SU-DHL-6 (cell line): ENCODE measurements at regions not wholly inside any gene's neighbourhood (a gene's known extent, or its start where the extent isn't known, plus 50 kb on each side); places are given as distances from the start of the nearest gene placed in this dataset.

ENCODE experiments used
- H2AFZ ChIP-seq: fragments of 200-600 bp; sonication (generic); 2 replicates; pipeline ENCODE4 v1.6.1; 2014; ENCODE audit warnings: low read depth, mild to moderate bottlenecking, moderate library complexity, mixed read lengths, antibody characterized with exemption, low read length; ENCODE audit not compliant: severe bottlenecking
- H3F3A ChIP-seq: fragments of 200-600 bp; shearing (Covaris generic); 2 replicates; pipeline ENCODE4 v1.6.0; 2016; ENCODE audit warnings: antibody characterized with exemption, mild to moderate bottlenecking; ENCODE audit not compliant: insufficient read depth
- H3K27ac ChIP-seq: fragments of 200-600 bp; sonication (generic); 2 replicates; pipeline ENCODE4 v1.5.1; 2016; ENCODE audit warnings: low read depth, mild to moderate bottlenecking, low read length, moderate library complexity, mixed read lengths
- H3K27me3 ChIP-seq: fragments of 200-600 bp; sonication (generic), shearing (Covaris generic); 2 replicates; pipeline ENCODE4 v1.6.0; 2014; ENCODE audit warnings: mild to moderate bottlenecking, low read length
- H3K36me3 ChIP-seq: fragments of 200-600 bp; sonication (generic); 2 replicates; pipeline ENCODE4 v1.6.1; 2014; ENCODE audit warnings: mild to moderate bottlenecking, low read length, mixed read lengths
- H3K4me2 ChIP-seq: fragments of 300-600, 200-600 bp; shearing (Covaris generic), sonication (generic); 2 replicates; pipeline ENCODE4 v1.6.0; 2014; ENCODE audit warnings: low read length, low read depth, mild to moderate bottlenecking; ENCODE audit not compliant: poor library complexity, severe bottlenecking
- H3K4me3 ChIP-seq: fragments of 200-600 bp; sonication (generic); 2 replicates; pipeline ENCODE4 v1.5.1; 2014; ENCODE audit warnings: antibody characterized with exemption, low read length, mild to moderate bottlenecking, mixed read lengths; ENCODE audit not compliant: insufficient read depth, poor library complexity, severe bottlenecking
- H3K79me2 ChIP-seq: fragments of 200-600 bp; sonication (generic); 2 replicates; pipeline ENCODE4 v1.6.1; 2014; ENCODE audit warnings: mild to moderate bottlenecking, low read length, moderate library complexity; ENCODE audit not compliant: insufficient read depth
- H3K9ac ChIP-seq: fragments of 200-600 bp; sonication (generic); 2 replicates; pipeline ENCODE4 v1.7.0; 2014; ENCODE audit warnings: mild to moderate bottlenecking, low read length
- H3K9me2 ChIP-seq: fragments of 200-600 bp; sonication (generic); replicated peaks from 2 replicates; pipeline ENCODE4 v1.6.1; 2014; ENCODE audit warnings: low read length; ENCODE audit not compliant: insufficient read depth
- H3K9me3 ChIP-seq: fragments of 200-600 bp; sonication (generic); 2 replicates; pipeline ENCODE4 v1.6.1; 2014; ENCODE audit warnings: low read length, mixed read lengths; ENCODE audit not compliant: insufficient read depth
- H4K20me1 ChIP-seq: fragments of 200-600 bp; sonication (generic); 2 replicates; pipeline ENCODE4 v1.6.1; 2014; ENCODE audit warnings: low read depth, mild to moderate bottlenecking, antibody characterized with exemption, low read length, moderate library complexity, mixed read lengths
- EZH2phosphoT487 ChIP-seq: fragments of 200-600 bp; sonication (generic), shearing (Covaris generic); conservative IDR thresholded peaks from 2 replicates; pipeline ENCODE4 v1.6.1; 2018; ENCODE audit warnings: mild to moderate bottlenecking, antibody characterized with exemption, low read length, moderate library complexity, mixed read lengths
- TF ChIP-seq, protein P1 (sequence below): fragments of 200-600 bp; sonication (generic); IDR thresholded peaks from one replicate; pipeline ENCODE4 v1.5.1; 2017; ENCODE audit warnings: antibody characterized with exemption, mild to moderate bottlenecking, low read length, moderate library complexity; ENCODE audit not compliant: insufficient read depth, poor library complexity, severe bottlenecking

DNA sequence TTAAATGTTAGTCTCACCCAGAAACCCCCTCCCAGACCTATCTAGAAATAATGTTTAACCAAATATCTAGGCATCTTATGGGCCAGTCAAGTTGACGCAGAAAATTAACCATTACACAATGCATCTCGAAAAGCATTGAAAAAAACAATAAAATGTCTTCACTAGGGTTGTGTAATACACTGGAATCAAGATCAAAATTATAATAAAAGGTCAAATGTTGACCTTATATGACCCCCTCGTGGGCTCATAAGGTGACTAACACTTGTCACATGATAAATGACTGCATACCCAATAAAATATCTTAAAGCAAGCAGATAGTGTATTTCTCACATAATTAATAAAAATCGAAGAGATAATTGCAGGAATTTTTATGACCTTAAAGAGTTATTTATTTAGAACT, 447.9 kb upstream of the DSEL start:
- TF ChIP-seq, protein P1, sequence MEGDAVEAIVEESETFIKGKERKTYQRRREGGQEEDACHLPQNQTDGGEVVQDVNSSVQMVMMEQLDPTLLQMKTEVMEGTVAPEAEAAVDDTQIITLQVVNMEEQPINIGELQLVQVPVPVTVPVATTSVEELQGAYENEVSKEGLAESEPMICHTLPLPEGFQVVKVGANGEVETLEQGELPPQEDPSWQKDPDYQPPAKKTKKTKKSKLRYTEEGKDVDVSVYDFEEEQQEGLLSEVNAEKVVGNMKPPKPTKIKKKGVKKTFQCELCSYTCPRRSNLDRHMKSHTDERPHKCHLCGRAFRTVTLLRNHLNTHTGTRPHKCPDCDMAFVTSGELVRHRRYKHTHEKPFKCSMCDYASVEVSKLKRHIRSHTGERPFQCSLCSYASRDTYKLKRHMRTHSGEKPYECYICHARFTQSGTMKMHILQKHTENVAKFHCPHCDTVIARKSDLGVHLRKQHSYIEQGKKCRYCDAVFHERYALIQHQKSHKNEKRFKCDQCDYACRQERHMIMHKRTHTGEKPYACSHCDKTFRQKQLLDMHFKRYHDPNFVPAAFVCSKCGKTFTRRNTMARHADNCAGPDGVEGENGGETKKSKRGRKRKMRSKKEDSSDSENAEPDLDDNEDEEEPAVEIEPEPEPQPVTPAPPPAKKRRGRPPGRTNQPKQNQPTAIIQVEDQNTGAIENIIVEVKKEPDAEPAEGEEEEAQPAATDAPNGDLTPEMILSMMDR = no peak
- no peak for TF ChIP-seq EZH2phosphoT487
- Histone ChIP-seq H3K79me2 (no peaks in the 10 kb centered on the region), H3K27me3 (no peaks in the 10 kb centered on the region), H3K9ac (no peak overlapping the region), H3K27ac (no peak overlapping the region), H3K4me3 (no peak overlapping the region), H3K4me2 (no peak overlapping the region), H4K20me1 (no peaks in the 10 kb centered on the region), H3F3A (no peaks in the 10 kb centered on the region), H3K36me3 (no peaks in the 10 kb centered on the region), H3K9me3 (no peaks in the 10 kb centered on the region), H3K9me2 (no peaks in the 10 kb centered on the region), H2AFZ (no peak overlapping the region)

DNA sequence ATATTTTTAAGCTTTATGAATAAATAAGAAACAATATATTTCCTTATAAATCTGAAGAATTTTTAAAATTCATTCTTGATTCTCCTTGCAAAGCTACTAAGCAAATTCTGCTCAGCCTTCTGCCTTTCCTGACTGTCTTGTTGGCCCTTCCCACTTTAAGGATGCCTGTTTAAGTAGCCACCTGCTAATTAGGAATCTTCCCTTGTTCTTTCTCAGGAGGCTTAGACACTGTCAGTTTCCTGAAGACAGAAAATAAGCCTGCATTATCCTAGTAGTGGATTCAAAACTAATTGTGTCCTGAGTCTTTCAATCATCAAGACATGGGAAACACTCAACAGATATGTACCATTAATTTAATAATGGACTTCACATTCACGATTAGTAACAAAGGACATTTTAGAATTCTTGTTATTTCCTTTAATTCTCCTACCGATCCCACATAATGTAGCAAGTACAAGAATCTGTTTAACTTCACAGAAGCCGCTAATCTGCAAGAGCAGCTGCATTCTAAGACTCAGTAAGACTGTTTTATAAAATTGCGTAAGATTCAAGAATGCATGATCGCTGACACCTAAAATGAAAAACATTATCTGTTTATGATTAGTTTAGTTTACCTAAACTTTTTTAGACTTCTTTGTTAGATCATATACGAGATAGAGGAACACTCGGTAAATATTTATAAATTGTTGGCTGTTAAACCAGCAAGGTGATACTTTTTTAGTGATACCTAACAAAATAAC, 445.4 kb upstream of the DSEL start:
- no peaks in the 10 kb centered on the region for H3K79me2 ChIP-seq

DNA sequence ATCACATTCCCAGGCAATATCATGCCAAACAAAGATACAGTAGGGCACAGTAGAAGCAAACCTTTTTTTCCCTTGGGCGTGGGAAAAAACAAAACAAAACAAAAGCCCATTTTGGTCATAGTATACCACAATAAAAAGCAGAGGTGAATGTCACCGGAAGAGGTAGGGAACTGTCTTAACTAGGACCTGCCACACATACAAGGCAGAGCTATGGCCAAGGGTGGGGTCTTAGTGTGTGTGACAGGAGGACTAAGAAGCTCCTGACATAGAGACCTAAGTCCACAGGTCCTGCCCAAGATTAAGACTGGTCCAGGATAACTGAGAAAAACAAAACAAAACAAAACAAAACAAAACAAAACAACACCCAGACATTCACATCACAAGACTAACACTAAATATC, 441.2 kb upstream of the DSEL start:
- H3K4me3 ChIP-seq = no peak overlapping the region
- H3K27ac ChIP-seq = no peak overlapping the region
- TF ChIP-seq EZH2phosphoT487 = no peak
- TF ChIP-seq, protein P1 = no peak
- H3K4me2 ChIP-seq = no peak overlapping the region
- H3K79me2 ChIP-seq = no peaks in the 10 kb centered on the region
- H4K20me1 ChIP-seq = no peaks in the 10 kb centered on the region
- no peaks in the 10 kb centered on the region for H3K36me3 ChIP-seq
- H2AFZ ChIP-seq = no peak overlapping the region
- H3F3A ChIP-seq = no peaks in the 10 kb centered on the region
- H3K27me3 ChIP-seq = no peaks in the 10 kb centered on the region
- no peaks in the 10 kb centered on the region for H3K9me3 ChIP-seq
- no peak overlapping the region for H3K9ac ChIP-seq
- no peaks in the 10 kb centered on the region for H3K9me2 ChIP-seq

More for the DNA sequence above, 445.4 kb upstream of the DSEL start:
- no peak overlapping the region for H3K27ac ChIP-seq
- H3K9me3 ChIP-seq = no peaks in the 10 kb centered on the region
- no peak for TF ChIP-seq EZH2phosphoT487
- TF ChIP-seq, protein P1 = no peak
- H3F3A ChIP-seq = no peaks in the 10 kb centered on the region
- no peak overlapping the region for H3K9ac ChIP-seq
- H4K20me1 ChIP-seq = no peaks in the 10 kb centered on the region
- H2AFZ ChIP-seq = no peak overlapping the region
- no peaks in the 10 kb centered on the region for H3K9me2 ChIP-seq
- H3K36me3 ChIP-seq = no peaks in the 10 kb centered on the region
- H3K4me2 ChIP-seq = no peak overlapping the region
- H3K4me3 ChIP-seq = no peak overlapping the region
- H3K27me3 ChIP-seq = no peaks in the 10 kb centered on the region
